Neuronal stem cell (in vitro differentiated cells): ENCODE measurements at regions not wholly inside any gene's neighbourhood (a gene's known extent, or its start where the extent isn't known, plus 50 kb on each side); places are given as distances from the start of the nearest gene placed in this dataset.

Experiments used
- DNase-seq: peaks from one replicate; pipeline ENCODE4 v3.0.0-alpha.2; 2013; ENCODE audit warnings: low spot score
- H2AFZ ChIP-seq: one replicate; pipeline ENCODE4 v1.6.1; 2013; ENCODE audit warnings: mild to moderate bottlenecking, low read length, inconsistent platforms
- H2AK5ac ChIP-seq: 2 replicates; pipeline ENCODE4 v1.6.1; 2013; ENCODE audit warnings: low read depth, mild to moderate bottlenecking, inconsistent platforms, low read length, moderate library complexity, mixed read lengths
- H2BK120ac ChIP-seq: 2 replicates; pipeline ENCODE4 v1.6.1; 2013; ENCODE audit warnings: low read depth, mild to moderate bottlenecking, inconsistent platforms, low read length, moderate library complexity, mixed read lengths
- H2BK12ac ChIP-seq: one replicate; pipeline ENCODE4 v1.6.1; 2013; ENCODE audit warnings: low read length, inconsistent platforms
- H2BK15ac ChIP-seq: 2 replicates; pipeline ENCODE4 v1.6.1; 2013; ENCODE audit warnings: mild to moderate bottlenecking, low read length, inconsistent platforms, mixed read lengths
- H2BK5ac ChIP-seq: one replicate; pipeline ENCODE4 v1.6.1; 2013; ENCODE audit warnings: inconsistent platforms, mild to moderate bottlenecking, low read length, moderate library complexity
- H3K14ac ChIP-seq: one replicate; pipeline ENCODE4 v1.6.1; 2013; ENCODE audit warnings: low read length, inconsistent platforms
- H3K18ac ChIP-seq: 2 replicates; pipeline ENCODE4 v1.6.1; 2013; ENCODE audit warnings: low read length, inconsistent platforms
- H3K23ac ChIP-seq: 2 replicates; pipeline ENCODE4 v1.6.1; 2013; ENCODE audit warnings: low read depth, mild to moderate bottlenecking, mixed read lengths, low read length, inconsistent platforms; ENCODE audit not compliant: poor library complexity
- H3K27ac ChIP-seq: replicated peaks from 3 replicates; pipeline ENCODE4 v1.5.1; 2013; ENCODE audit warnings: low read length, inconsistent platforms
- H3K27me3 ChIP-seq, 3 experiments: 2 replicates each; pipeline ENCODE4 v1.6.1; 2013; ENCODE audit warnings: low read length in 3 of 3, mild to moderate bottlenecking in 2 of 3, inconsistent platforms in 1 of 3, low read depth in 1 of 3, mixed read lengths in 1 of 3, moderate library complexity in 1 of 3; ENCODE audit not compliant: control insufficient read depth in 3 of 3, insufficient read depth in 3 of 3
- H3K36me3 ChIP-seq, 2 donors: replicated peaks in 1 of 2; 2 replicates each; pipeline ENCODE4 v1.6.1; 2013; ENCODE audit warnings: low read length in 2 of 2; ENCODE audit not compliant: control insufficient read depth in 2 of 2, insufficient read depth in 2 of 2
- H3K4ac ChIP-seq: 2 replicates; pipeline ENCODE4 v1.6.1; 2013; ENCODE audit warnings: inconsistent platforms, mild to moderate bottlenecking, low read length, moderate library complexity
- H3K4me1 ChIP-seq, 2 donors: 1 replicate in 1 of 2; 2 replicates in 1 of 2; pipeline ENCODE4 v1.6.1; 2013; ENCODE audit warnings: low read length in 2 of 2, low read depth in 1 of 2; ENCODE audit not compliant: control insufficient read depth in 2 of 2, insufficient read depth in 1 of 2
- H3K4me2 ChIP-seq: one replicate; pipeline ENCODE4 v1.6.1; 2013; ENCODE audit warnings: mild to moderate bottlenecking, low read length, inconsistent platforms; ENCODE audit not compliant: insufficient read depth, poor library complexity, severe bottlenecking
- H3K4me3 ChIP-seq, 2 donors: 2 replicates each; pipeline ENCODE4 v1.5.1; 2013; ENCODE audit warnings: low read length in 2 of 2, mild to moderate bottlenecking in 2 of 2, inconsistent platforms in 1 of 2, moderate library complexity in 1 of 2
- H3K79me1 ChIP-seq: one replicate; pipeline ENCODE4 v1.6.1; 2013; ENCODE audit warnings: low read depth, mild to moderate bottlenecking, inconsistent platforms, low read length, moderate library complexity
- H3K9ac ChIP-seq: one replicate; pipeline ENCODE4 v1.6.1; 2013; ENCODE audit warnings: mild to moderate bottlenecking, low read depth, low read length, inconsistent platforms; ENCODE audit not compliant: poor library complexity
- H3K9me3 ChIP-seq, 2 donors: replicated peaks in 1 of 2; 2 replicates each; pipeline versions ENCODE3 to v1.6.1; 2013; ENCODE audit warnings: low read length in 2 of 2, mild to moderate bottlenecking in 2 of 2, inconsistent platforms in 1 of 2, low read depth in 1 of 2, mixed read lengths in 1 of 2, moderate library complexity in 1 of 2; ENCODE audit not compliant: control insufficient read depth in 2 of 2, insufficient read depth in 1 of 2
- H4K8ac ChIP-seq: one replicate; pipeline ENCODE4 v1.6.1; 2013; ENCODE audit warnings: low read depth, mild to moderate bottlenecking, inconsistent platforms, low read length, moderate library complexity
- H4K91ac ChIP-seq: one replicate; pipeline ENCODE4 v1.6.1; 2013; ENCODE audit warnings: low read length, low read depth, mild to moderate bottlenecking, inconsistent platforms; ENCODE audit not compliant: poor library complexity
- WGBS, 2 donors: extraction: QIAGEN DNeasy Blood & Tissue Kit; methylation state at CpG; one replicate each; pipeline ENCODE4 v1.1.7; 2013; ENCODE audit warnings: missing lambda C conversion rate in 2 of 2, mixed read lengths in 1 of 2; ENCODE audit not compliant: insufficient read length in 2 of 2, insufficient replicate concordance in 1 of 2; ENCODE audit errors: extremely low coverage in 2 of 2; 5-methylcytosine and 5-hydroxymethylcytosine counted together

DNA sequence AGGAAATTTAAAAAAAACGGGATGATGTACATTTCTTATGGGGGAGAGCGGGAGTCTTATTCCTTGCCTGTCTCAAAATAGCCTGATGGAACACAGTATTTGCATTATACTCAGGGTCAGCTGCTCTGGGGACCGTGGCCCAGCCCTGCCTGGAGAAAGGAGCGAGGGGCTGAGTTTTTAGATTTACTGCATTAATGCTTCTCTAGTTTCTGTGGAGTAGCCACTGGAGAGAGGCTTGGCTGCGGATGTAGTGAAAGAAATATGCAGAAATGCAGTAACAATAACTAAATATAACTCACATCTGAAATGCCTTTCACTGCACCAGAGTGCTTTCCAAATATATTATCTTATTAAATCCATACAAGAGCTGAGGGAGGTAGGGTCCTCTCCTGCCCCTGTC, 87.6 kb upstream of the MAP1LC3B2 start:
- Histone ChIP-seq H3K79me1 (no peaks in the 10 kb centered on the region), H3K23ac (no peak overlapping the region), H4K91ac (no peak overlapping the region), H2BK120ac (no peak overlapping the region), H3K4ac (no peak overlapping the region), H2BK5ac (no peak overlapping the region), H3K4me2 (no peak overlapping the region), H3K9me3 (peaks cover 0 to 6% of the 10 kb centered on the region in 2 donors), H2AK5ac (no peak overlapping the region), H3K27ac (no peak overlapping the region), H2AFZ (no peak overlapping the region), H3K18ac (no peak overlapping the region), H3K14ac (no peak overlapping the region), H3K4me1 (peaks cover 0 to 1% of the 10 kb centered on the region in 2 donors), H3K4me3 (no peak overlapping the region), H4K8ac (no peak overlapping the region), H2BK15ac (no peak overlapping the region), H3K36me3 (no peaks in the 10 kb centered on the region), H2BK12ac (no peak overlapping the region), H3K27me3 (no peaks in the 10 kb centered on the region), H3K9ac (no peak overlapping the region)
- no CpG with 5 or more reads among the region's 5 CpGs for WGBS, 2 donors
- DNase-seq = no peak

DNA sequence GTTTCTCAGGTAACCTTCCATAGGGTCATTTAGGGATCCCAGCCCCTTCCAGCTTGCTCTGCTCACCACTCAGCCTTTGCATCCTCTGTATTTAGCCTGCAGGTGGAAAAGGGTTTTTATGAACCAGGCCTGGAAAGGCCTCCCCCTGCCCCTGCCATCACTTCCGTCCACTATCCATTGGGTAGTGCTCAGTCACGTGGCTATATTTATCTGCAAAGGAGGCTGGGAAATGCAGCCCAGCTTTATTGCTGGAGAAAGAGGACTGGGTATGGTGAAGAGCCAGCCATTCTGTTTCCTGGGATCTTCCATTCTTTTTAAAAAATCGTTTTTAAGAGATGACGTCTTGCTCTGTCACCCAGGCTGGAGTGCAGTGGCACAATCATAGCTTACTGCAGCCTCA, 87.0 kb upstream of the MAP1LC3B2 start:
- H2AK5ac ChIP-seq = no peak overlapping the region
- no peaks in the 10 kb centered on the region for H3K4me1 ChIP-seq
- no peak overlapping the region for H3K27ac ChIP-seq
- H3K4ac ChIP-seq = no peak overlapping the region
- no peak overlapping the region for H2BK5ac ChIP-seq
- H2BK12ac ChIP-seq = no peak overlapping the region
- no peak overlapping the region for H3K4me2 ChIP-seq
- peaks cover 0 to 8% of the 10 kb centered on the region in 2 donors for H3K9me3 ChIP-seq
- no peaks in the 10 kb centered on the region for H3K79me1 ChIP-seq
- no peak overlapping the region for H2AFZ ChIP-seq
- no peak overlapping the region for H3K9ac ChIP-seq
- no peaks in the 10 kb centered on the region for H3K36me3 ChIP-seq
- no peak overlapping the region for H2BK15ac ChIP-seq
- no peaks in the 10 kb centered on the region for H3K27me3 ChIP-seq
- DNase-seq = no peak
- WGBS, 2 donors = no CpG with 5 or more reads among the region's 4 CpGs
- no peak overlapping the region for H3K14ac ChIP-seq
- H4K8ac ChIP-seq = no peak overlapping the region
- H4K91ac ChIP-seq = no peak overlapping the region
- no peak overlapping the region for H3K4me3 ChIP-seq
- no peak overlapping the region for H3K23ac ChIP-seq
- H2BK120ac ChIP-seq = no peak overlapping the region
- no peak overlapping the region for H3K18ac ChIP-seq

DNA sequence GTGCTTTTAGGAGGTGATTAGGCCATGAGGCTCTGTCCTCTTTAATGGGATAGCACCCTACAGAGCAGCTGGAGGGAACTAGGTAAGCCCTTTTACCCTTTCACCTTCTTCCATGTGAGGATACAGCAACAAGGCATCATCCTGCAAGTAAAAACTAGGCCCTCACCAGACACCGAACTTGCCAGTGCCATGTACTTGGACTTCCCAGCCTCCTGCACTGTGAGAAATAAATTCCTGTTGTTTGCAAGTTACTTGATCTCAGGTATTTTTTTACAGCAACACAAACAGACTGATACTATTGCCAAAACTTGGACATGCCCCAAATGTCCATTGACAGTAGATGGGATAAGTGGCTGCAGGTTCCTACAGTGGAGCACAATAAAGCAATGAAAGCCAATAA, 85.8 kb upstream of the MAP1LC3B2 start:
- Histone ChIP-seq H3K18ac (no peak overlapping the region), H2AK5ac (no peak overlapping the region), H2BK12ac (no peak overlapping the region), H3K36me3 (no peaks in the 10 kb centered on the region), H3K79me1 (no peaks in the 10 kb centered on the region), H3K9me3 (peaks cover 0 to 8% of the 10 kb centered on the region in 2 donors), H3K9ac (no peak overlapping the region), H4K8ac (no peak overlapping the region), H2AFZ (no peak overlapping the region), H3K23ac (no peak overlapping the region), H3K4me1 (no peaks in the 10 kb centered on the region), H2BK5ac (no peak overlapping the region), H3K27me3 (no peaks in the 10 kb centered on the region), H3K4ac (no peak overlapping the region), H4K91ac (no peak overlapping the region), H3K4me3 (no peak overlapping the region), H3K27ac (no peak overlapping the region), H3K14ac (no peak overlapping the region), H3K4me2 (no peak overlapping the region), H2BK120ac (no peak overlapping the region), H2BK15ac (no peak overlapping the region)
- DNase-seq = no peak
- WGBS, 2 donors = no CpG with 5 or more reads among the region's 1 CpG

DNA sequence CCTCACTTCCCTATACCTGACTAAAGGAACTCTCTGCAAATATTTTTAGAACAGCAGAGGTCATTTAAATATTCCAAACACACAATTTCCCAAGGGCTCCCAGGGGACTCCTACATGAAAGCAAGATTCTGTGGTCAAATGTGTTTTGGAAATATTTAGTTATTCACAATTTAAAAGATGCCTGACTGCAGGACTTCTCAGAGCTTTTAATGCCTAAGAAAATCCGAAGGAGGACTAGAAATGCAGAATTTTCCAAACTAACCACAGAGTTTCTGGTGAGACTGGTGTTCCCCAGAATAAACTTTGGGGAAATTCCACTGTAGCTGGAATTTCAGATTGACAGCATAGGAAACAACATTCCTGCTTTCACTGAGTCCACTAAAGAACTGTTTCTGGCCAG, 84.8 kb upstream of the MAP1LC3B2 start:
- Histone ChIP-seq H4K91ac (no peak overlapping the region), H3K9me3 (peaks cover 0 to 8% of the 10 kb centered on the region in 2 donors), H2AK5ac (no peak overlapping the region), H2AFZ (no peak overlapping the region), H3K36me3 (no peaks in the 10 kb centered on the region), H3K9ac (no peak overlapping the region), H4K8ac (no peak overlapping the region), H3K23ac (no peak overlapping the region), H3K18ac (no peak overlapping the region), H3K4me1 (no peaks in the 10 kb centered on the region), H3K27me3 (no peaks in the 10 kb centered on the region), H3K14ac (no peak overlapping the region), H3K79me1 (no peaks in the 10 kb centered on the region), H3K4me2 (no peak overlapping the region), H2BK5ac (no peak overlapping the region), H2BK15ac (no peak overlapping the region), H3K27ac (no peak overlapping the region), H2BK120ac (no peak overlapping the region), H2BK12ac (no peak overlapping the region), H3K4ac (no peak overlapping the region), H3K4me3 (no peak overlapping the region)
- WGBS, 2 donors = no CpG with 5 or more reads among the region's 1 CpG
- DNase-seq = no peak
